Esophagus (tissue), 2 donors: ENCODE measurements at regions not wholly inside any gene's neighbourhood (a gene's known extent, or its start where the extent isn't known, plus 50 kb on each side); places are given as distances from the start of the nearest gene placed in this dataset.
"Not testable (repeated sequence)": the region's sequence is repeated elsewhere in the genome, so short reads cannot be mapped to it uniquely, and the experiment has no call there.

Experiments
- H3K27ac ChIP-seq, 2 donors: one replicate each; pipeline ENCODE4 v1.5.1; 2013; ENCODE audit warnings: low read depth in 2 of 2, mild to moderate bottlenecking in 2 of 2, inconsistent platforms in 1 of 2, low read length in 1 of 2, moderate library complexity in 1 of 2
- H3K27me3 ChIP-seq, 2 donors: one replicate each; pipeline ENCODE4 v1.6.1; 2013; ENCODE audit warnings: low read length in 2 of 2, control low read depth in 1 of 2, mild to moderate bottlenecking in 1 of 2; ENCODE audit not compliant: insufficient read depth in 2 of 2, control insufficient read depth in 1 of 2
- H3K36me3 ChIP-seq, 2 donors: one replicate each; pipeline ENCODE4 v1.6.1; 2013; ENCODE audit warnings: low read length in 1 of 2; ENCODE audit not compliant: control insufficient read depth in 2 of 2, insufficient read depth in 2 of 2
- H3K4me1 ChIP-seq, 2 donors: one replicate each; pipeline ENCODE4 v1.6.1; 2013; ENCODE audit warnings: low read length in 1 of 2; ENCODE audit not compliant: control insufficient read depth in 2 of 2, insufficient read depth in 2 of 2
- H3K4me3 ChIP-seq, 2 donors: one replicate each; pipeline ENCODE4 v1.5.1; 2013; ENCODE audit warnings: low read length in 2 of 2, mild to moderate bottlenecking in 2 of 2, low read depth in 1 of 2, moderate library complexity in 1 of 2
- H3K9me3 ChIP-seq, 2 donors: one replicate each; pipeline ENCODE4 v1.6.1; 2013; ENCODE audit warnings: mild to moderate bottlenecking in 2 of 2, low read depth in 1 of 2, low read length in 1 of 2, moderate library complexity in 1 of 2; ENCODE audit not compliant: control insufficient read depth in 2 of 2, insufficient read depth in 1 of 2
- WGBS, 2 donors: extraction: QIAGEN DNeasy Blood & Tissue Kit; methylation state at CpG; one replicate each; pipeline ENCODE4 v1.1.7; 2013; 5-methylcytosine and 5-hydroxymethylcytosine counted together
- donor health status: healthy with polysubstance abuse.
- donor health status: Bipolar disorder and iron deficiency.

DNA sequence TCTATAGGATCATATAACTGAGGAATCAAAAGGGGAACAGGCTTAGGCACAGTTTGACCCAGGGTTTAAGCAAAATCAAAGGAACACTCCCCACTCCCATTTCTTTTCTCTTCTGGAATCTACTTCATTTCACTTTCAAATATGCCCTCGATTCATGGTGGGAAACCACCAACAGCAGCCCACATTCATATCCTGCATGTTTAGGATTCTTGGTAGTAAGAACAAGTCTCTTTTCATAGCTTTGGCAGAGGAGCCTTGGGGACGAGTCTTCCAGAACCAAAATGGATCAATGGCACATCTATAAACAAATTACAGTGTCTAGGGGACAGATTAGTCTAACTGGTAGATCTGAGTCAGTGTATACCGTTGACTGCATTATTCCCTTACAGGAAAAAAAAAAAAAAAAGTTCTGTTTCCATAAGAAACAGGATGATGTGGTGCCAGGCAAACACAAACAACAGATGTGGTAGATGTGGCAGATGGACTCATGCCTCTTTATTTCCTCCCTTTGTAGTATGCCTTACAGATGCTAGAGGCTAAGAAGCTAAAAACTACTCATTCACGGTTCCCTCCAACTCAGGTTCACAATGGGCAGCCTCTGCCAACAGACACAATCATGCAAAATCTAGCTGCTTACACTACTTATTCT is 578.3 kb upstream of the ADAMTS9 start:
- Histone ChIP-seq H3K36me3 (no peaks in the 10 kb centered on the region), H3K27me3 (no peaks in the 10 kb centered on the region), H3K4me3 (no peak overlapping the region), H3K9me3 (no peaks in the 10 kb centered on the region), H3K4me1 (no peaks in the 10 kb centered on the region), H3K27ac (no peak overlapping the region)
- WGBS, 2 donors, result 51 to 59% methylated on average over 4 of the region's 4 CpGs

- WGBS, 2 donors, result 87 to 94% methylated on average over 4 of the region's 4 CpGs
- H3K4me1 ChIP-seq, result no peaks in the 10 kb centered on the region
Observed at GRCh38 chr3:65265511-65265910, 577.7 kb upstream of the ADAMTS9 start.

GRCh38 chr3:65262548-65262947 is 574.7 kb upstream of the ADAMTS9 start:
- no peaks in the 10 kb centered on the region for H3K9me3 ChIP-seq
- no peak overlapping the region for H3K27ac ChIP-seq
- WGBS, 2 donors, result 79 to 86% methylated on average over 5 of the region's 5 CpGs
- H3K4me3 ChIP-seq, result no peak overlapping the region
- no peaks in the 10 kb centered on the region for H3K27me3 ChIP-seq
- no peaks in the 10 kb centered on the region for H3K36me3 ChIP-seq
- H3K4me1 ChIP-seq, result no peaks in the 10 kb centered on the region

More at GRCh38 chr3:65265511-65265910, 577.7 kb upstream of the ADAMTS9 start:
- H3K4me3 ChIP-seq, result no peak overlapping the region
- no peak overlapping the region for H3K27ac ChIP-seq
- no peaks in the 10 kb centered on the region for H3K27me3 ChIP-seq
- no peaks in the 10 kb centered on the region for H3K36me3 ChIP-seq
- no peaks in the 10 kb centered on the region for H3K9me3 ChIP-seq

DNA sequence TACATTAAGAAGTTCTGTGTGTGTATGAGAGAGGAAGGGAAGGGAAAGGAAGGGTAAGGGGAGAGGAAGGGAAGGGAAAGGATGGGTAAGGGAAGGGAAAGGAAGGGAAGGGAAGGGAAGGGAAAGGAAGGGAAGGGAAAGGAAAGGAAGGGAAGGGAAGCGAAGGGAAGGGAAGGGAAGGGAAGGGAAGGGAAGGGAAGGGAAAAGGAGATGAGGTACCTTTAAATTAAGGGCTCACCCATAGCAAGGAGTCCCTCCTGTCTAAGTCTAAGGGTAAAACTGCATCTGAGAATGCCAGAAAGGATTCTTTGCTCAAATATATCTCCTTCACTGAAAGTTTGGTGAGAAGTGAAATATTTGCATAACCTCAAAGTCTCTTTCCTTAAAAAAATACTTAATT is 572.1 kb upstream of the ADAMTS9 start:
- Histone ChIP-seq H3K4me1 (no peaks in the 10 kb centered on the region), H3K4me3 (no peak overlapping the region), H3K27me3 (no peaks in the 10 kb centered on the region), H3K27ac (no peak overlapping the region), H3K9me3 (no peaks in the 10 kb centered on the region), H3K36me3 (no peaks in the 10 kb centered on the region)
- WGBS, 2 donors, result 15 to 71% methylated on average over 1 of the region's 1 CpG

DNA sequence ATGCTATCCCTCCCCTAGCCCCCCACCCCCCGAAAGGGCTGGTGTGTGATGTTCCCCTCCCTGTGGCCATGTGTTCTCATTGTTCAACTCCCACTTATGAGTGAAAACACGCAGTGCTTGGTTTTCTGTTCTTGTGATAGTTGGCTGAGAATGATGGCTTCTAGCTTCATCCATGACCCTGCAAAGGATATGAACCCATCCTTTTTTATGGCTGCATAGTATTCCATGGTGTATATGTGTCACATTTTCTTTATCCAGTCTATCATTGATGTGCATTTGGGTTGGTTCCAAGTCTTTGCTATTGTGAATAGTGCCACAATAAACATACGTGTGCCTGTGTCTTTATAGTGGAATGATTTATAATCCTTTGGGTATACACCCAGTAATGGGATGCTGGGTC is 565.1 kb upstream of the ADAMTS9 start:
- not testable (repeated sequence) for H3K4me1 ChIP-seq, H3K27ac ChIP-seq, H3K4me3 ChIP-seq, H3K36me3 ChIP-seq, H3K9me3 ChIP-seq, H3K27me3 ChIP-seq
- 84% methylated on average over 3 of the region's 3 CpGs for WGBS, 2 donors

- no peak overlapping the region for H3K27ac ChIP-seq
- no peak overlapping the region for H3K4me3 ChIP-seq
- H3K4me1 ChIP-seq, result no peaks in the 10 kb centered on the region
- no peaks in the 10 kb centered on the region for H3K9me3 ChIP-seq
- H3K36me3 ChIP-seq, result no peaks in the 10 kb centered on the region
- H3K27me3 ChIP-seq, result no peaks in the 10 kb centered on the region
Observed at GRCh38 chr3:65252266-65252665, 564.5 kb upstream of the ADAMTS9 start.

DNA sequence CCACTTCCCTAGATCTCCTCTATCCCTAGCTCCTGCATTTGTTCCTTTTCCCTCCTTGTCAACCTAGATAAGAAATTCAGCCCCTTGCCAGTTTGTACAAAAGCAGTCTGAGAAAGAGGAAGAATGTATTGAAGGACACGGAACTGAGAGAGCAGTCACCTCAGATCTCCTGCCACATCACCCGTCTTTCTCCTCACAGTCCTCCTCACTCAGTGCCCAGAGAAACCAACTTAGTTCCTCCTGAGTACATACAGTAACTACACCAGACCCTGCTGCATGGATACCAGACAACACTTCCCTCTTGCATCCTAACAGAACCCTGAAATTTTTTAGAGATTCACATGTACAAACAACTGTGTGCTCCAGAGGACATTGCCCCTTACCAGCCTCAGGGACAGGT is 563.6 kb upstream of the ADAMTS9 start:
- 85 to 89% methylated on average over 2 of the region's 2 CpGs for WGBS, 2 donors
- no peaks in the 10 kb centered on the region for H3K27me3 ChIP-seq
- no peaks in the 10 kb centered on the region for H3K36me3 ChIP-seq
- no peak overlapping the region for H3K4me3 ChIP-seq
- H3K27ac ChIP-seq, result no peak overlapping the region
- H3K4me1 ChIP-seq, result no peaks in the 10 kb centered on the region
- no peaks in the 10 kb centered on the region for H3K9me3 ChIP-seq

- Histone ChIP-seq H3K4me3 (no peak overlapping the region), H3K27me3 (no peaks in the 10 kb centered on the region), H3K36me3 (no peaks in the 10 kb centered on the region), H3K4me1 (no peaks in the 10 kb centered on the region), H3K9me3 (no peaks in the 10 kb centered on the region), H3K27ac (no peak overlapping the region)
- WGBS, 2 donors, result 60 to 73% methylated on average over 6 of the region's 6 CpGs
Observed at GRCh38 chr3:65246561-65246960, 558.8 kb upstream of the ADAMTS9 start.

- Histone ChIP-seq H3K4me1 (no peaks in the 10 kb centered on the region), H3K4me3 (no peak overlapping the region), H3K27ac (no peak overlapping the region), H3K9me3 (no peaks in the 10 kb centered on the region), H3K36me3 (no peaks in the 10 kb centered on the region), H3K27me3 (no peaks in the 10 kb centered on the region)
- 35 to 40% methylated on average over 9 of the region's 9 CpGs for WGBS, 2 donors
Observed at GRCh38 chr3:65245133-65246063, 557.6 kb upstream of the ADAMTS9 start.

DNA sequence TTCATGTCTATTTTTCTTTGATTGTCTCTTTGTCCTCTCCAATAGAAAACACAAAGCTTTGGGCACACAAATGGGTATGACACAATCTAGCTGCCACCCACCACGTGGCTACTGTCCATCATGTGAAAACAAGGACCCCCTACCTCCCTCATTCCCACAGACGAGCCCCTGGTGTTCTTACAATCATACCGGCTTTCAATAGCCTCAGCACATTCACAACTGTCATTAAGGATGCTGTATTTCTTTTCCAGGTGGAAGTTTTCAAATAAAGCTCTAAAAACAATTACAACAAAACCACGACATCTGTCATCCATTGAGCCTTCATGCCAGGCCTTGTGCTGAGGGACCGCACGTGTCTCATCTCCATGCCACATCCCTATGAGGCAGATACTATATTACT is 552.6 kb upstream of the ADAMTS9 start:
- WGBS, 2 donors, result 75 to 82% methylated on average over 6 of the region's 6 CpGs
- Histone ChIP-seq H3K27me3 (no peaks in the 10 kb centered on the region), H3K4me3 (no peak overlapping the region), H3K36me3 (no peaks in the 10 kb centered on the region), H3K4me1 (no peaks in the 10 kb centered on the region), H3K27ac (no peak overlapping the region), H3K9me3 (no peaks in the 10 kb centered on the region)
